HG03060 (cell line): ENCODE measurements at regions not wholly inside any gene's neighbourhood (a gene's known extent, or its start where the extent isn't known, plus 50 kb on each side); places are given as distances from the start of the nearest gene placed in this dataset.
"Not testable (repeated sequence)": the region's sequence is repeated elsewhere in the genome, so short reads cannot be mapped to it uniquely, and the experiment has no call there.

Experiments
- ATAC-seq: cut with Tn5 transposase; IDR thresholded peaks from one replicate; pipeline ENCODE4 v1.9.1; 2021; ENCODE audit warnings: low read depth, moderate number of reproducible peaks; ENCODE audit not compliant: unreplicated experiment

- ATAC-seq = not testable (repeated sequence)
Measured at GRCh38 chr7:82571047-82571446, 127.5 kb upstream of the CACNA2D1 start.

- ATAC-seq = no peak
Measured at GRCh38 chr7:82567841-82568240, 124.3 kb upstream of the CACNA2D1 start.

GRCh38 chr7:82567356-82567755, 123.8 kb upstream of the CACNA2D1 start:
- no peak for ATAC-seq

GRCh38 chr7:82566752-82567151, 123.2 kb upstream of the CACNA2D1 start:
- no peak for ATAC-seq

GRCh38 chr7:82562716-82563404, 119.3 kb upstream of the CACNA2D1 start:
- no peak for ATAC-seq

GRCh38 chr7:82559193-82559805, 115.7 kb upstream of the CACNA2D1 start:
- no peak for ATAC-seq

- ATAC-seq = no peak
Measured at GRCh38 chr7:82549616-82550285, 106.2 kb upstream of the CACNA2D1 start.

- ATAC-seq = no peak
Measured at GRCh38 chr7:82548141-82548688, 104.6 kb upstream of the CACNA2D1 start.

GRCh38 chr7:82542665-82543064, 99.1 kb upstream of the CACNA2D1 start:
- no peak for ATAC-seq

- no peak for ATAC-seq
Measured at GRCh38 chr7:82539969-82540368, 96.4 kb upstream of the CACNA2D1 start.

GRCh38 chr7:82534684-82535083, 91.1 kb upstream of the CACNA2D1 start:
- no peak for ATAC-seq

GRCh38 chr7:82530361-82530760, 86.8 kb upstream of the CACNA2D1 start:
- no peak for ATAC-seq

GRCh38 chr7:82528577-82529310, 85.2 kb upstream of the CACNA2D1 start:
- no peak for ATAC-seq

GRCh38 chr7:82527851-82528250, 84.3 kb upstream of the CACNA2D1 start:
- no peak for ATAC-seq

- no peak for ATAC-seq
Measured at GRCh38 chr7:82521906-82522445, 78.4 kb upstream of the CACNA2D1 start.

- ATAC-seq = no peak
Measured at GRCh38 chr7:82517050-82517449, 73.5 kb upstream of the CACNA2D1 start.

GRCh38 chr7:82511542-82511941, 68.0 kb upstream of the CACNA2D1 start:
- ATAC-seq = no peak

- ATAC-seq = no peak
Measured at GRCh38 chr7:82507976-82508677, 64.5 kb upstream of the CACNA2D1 start.

GRCh38 chr7:82507365-82507975, 63.9 kb upstream of the CACNA2D1 start:
- ATAC-seq = no peak

- ATAC-seq = no peak
Measured at GRCh38 chr7:82506702-82507101, 63.1 kb upstream of the CACNA2D1 start.
